Activated naive CD4-positive, alpha-beta T cell treated with Interleukin-2 at 50 U/mL for 16 hours (primary cell): ENCODE measurements at regions not wholly inside any gene's neighbourhood (a gene's known extent, or its start where the extent isn't known, plus 50 kb on each side); places are given as distances from the start of the nearest gene placed in this dataset.
A peak's percentile ranks its signal among the peaks of the same experiment; 100 is the strongest.
"Not testable (repeated sequence)": the region's sequence is repeated elsewhere in the genome, so short reads cannot be mapped to it uniquely, and the experiment has no call there.

Source experiments
- DNase-seq: peaks from one replicate; pipeline ENCODE4 v3.0.0-alpha.2; 2020

DNA sequence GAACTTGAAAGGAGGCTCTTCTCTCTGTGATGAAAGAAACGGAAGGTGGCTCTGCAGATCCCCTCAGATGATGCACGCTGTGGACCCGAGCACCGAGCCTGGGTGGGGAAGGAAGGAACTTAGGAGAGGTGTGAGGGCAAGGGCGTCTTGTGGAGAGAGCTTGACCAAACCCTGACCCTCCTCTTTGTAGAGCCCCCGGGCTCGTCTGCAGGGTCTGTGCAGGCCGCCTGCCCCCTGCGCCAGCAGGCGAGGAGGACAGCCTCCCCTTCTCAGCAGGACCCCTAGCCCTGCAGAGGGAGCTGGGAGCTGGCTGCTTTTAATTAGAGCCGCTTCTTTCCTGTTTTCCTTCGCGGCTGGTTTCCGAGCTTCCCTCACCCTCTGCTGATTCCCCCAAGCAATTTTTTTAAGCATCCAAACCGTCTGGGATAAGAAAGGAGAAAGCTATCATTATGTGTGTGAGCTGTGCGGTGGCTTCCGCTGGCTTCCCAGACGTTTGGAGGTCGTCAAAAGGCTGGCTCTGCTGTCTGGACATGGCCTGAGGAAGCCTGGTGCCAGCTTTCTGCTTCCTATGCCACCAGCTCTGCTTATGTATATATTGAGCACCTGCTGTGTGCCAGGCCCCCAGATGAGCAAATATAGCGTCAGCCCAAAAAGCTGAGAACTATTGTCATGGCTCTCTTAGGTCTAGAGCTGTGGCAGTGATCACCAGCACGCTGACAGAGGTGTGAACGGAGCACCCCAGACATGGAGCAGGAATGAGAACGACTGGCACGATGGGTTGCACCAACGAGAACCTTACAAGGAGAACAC lies 160.2 kb upstream of the IRF2BP2 start:
- no peak for DNase-seq

DNA sequence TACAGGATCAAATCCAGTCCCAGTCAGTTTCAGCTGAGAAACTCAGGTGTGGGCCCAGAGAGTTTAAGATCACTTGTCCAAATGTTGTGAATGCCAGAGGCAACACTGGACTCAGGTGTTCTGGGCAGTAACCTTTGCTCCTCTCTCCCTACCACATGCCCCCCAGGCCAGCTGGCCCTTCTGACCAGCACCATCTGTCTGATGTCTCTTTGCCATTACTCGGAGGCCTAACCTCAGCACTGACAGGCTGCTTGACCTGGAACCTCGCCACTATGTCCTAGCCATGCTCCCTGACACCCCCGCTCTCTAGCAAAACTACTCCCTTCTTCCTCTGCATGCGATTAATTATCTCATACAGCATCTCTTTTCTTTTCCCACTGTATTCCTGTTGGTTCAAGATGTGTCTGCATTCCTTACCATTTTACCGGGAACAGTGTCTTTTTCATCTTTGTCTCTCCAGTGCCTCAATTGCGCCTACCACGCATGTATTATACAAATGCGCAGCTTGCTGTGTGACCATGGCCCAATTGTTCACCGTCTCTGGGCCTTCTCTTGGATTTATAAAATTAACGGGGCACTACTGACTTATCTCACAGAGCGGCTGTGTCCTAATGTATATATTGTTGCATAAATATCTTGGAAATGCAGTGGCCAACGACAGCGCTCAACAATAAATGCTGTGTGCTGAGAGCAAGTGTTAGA lies 159.5 kb upstream of the IRF2BP2 start:
- DNase-seq: no peak

DNA sequence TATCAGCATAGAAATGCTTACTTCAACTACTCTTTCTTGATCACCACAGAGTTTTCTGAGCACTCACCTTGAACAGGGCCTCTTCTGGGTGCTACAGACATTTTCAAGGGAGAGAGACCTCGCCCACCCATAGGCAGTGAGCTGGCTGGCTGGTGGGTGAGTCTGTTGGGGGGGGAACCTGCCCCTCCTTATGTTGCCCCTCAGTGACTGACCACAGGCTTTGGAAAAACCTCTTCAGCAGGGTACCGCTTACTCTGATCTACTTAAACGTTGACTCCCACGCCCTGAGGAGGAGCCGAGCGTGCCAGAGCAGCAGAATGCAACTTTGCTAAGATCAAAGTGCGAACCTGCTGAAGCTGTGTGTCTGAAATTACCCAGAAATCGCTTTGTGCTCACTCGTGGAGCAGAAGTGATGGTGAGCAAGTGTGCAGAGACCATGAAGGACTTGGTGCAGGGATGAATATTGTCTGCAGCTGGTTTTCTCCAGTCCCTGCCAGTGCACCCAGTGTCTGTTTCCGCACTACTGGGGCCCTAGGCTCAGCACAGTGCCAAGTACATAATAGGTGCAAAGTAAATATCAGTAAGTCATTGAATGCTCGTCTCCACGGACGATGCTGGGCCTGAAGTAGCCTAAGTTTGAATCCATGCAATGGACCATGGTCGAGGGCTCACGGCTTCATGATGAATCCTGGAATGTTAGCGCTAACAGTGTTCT lies 158.7 kb upstream of the IRF2BP2 start:
- peak; percentile 58 for DNase-seq

DNA sequence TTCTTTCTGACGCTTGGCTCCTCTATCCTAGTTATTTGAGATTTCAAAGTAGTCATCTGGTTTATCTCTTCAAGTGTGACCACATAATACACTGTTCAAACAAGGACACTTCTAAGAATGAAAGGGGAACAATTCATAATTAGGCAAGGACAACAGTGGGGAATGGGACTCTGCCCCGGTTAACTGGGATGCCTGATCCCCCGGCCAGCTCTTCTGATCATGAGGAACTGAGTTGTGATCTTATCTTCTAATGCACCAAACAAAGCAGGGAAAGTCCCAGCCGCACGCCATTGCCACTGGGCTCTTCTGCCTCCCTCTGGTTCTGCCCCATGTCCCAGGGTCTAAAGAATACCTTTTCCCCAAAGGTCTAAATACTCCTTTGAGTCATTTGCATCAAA lies 158.2 kb upstream of the IRF2BP2 start:
- peak; percentile 34 for DNase-seq

DNA sequence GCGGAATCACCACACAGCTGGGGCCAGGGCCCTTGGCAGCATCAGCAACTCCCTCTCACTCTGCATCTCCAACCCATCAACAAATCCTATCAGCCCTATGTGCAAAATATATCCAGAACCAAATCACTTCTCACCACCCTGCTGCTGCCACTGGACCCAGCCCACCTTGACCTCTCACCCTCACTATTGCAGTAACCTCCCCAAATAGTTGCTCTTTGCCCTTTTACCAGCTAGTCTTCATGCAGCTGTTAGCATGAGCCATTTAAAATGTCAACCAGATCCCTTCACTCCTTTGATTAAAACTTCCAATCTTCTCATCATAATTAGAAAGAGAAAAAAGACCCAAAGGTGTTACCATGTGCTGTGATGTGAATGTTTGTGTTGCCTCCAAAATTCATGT lies 155.7 kb upstream of the IRF2BP2 start:
- DNase-seq: no peak

DNA sequence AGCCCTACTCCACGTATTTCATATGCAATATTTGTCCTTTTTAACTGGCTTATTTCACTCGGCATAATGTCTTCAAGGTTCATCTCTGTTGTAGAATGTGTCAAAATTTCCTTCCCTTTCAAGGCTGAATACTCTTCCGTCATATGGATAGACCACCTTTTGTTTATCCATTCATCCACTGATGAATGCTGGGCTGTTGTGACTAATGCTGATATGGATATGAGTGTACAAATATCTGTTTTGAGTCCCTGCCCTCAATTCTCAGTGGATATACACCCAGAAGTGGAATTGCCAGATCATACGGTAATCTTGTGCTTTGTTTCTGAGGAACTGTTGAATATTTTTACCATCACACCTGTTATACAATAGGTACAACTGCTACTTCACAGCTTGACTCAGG lies 155.2 kb upstream of the IRF2BP2 start:
- DNase-seq: no peak

DNA sequence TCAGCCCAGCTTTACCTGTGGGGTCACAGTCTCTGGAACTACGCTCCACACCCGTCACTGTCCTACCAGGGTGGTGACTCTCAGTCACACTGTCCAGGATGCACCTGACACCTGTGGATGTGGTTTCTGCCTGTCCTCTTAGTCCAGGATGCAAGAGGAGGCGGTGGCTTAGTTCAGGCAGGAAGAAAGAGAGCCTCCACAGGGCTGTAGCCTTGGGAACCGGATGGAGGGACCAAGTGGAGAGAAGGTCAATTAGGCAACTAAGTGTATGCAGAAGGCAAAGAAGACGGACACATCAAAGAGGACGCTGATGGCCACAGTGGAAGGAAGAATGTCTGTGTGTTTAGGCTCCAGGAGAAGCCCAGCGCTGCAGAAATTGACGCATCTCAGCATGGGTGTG lies 153.9 kb upstream of the IRF2BP2 start:
- DNase-seq: no peak

DNA sequence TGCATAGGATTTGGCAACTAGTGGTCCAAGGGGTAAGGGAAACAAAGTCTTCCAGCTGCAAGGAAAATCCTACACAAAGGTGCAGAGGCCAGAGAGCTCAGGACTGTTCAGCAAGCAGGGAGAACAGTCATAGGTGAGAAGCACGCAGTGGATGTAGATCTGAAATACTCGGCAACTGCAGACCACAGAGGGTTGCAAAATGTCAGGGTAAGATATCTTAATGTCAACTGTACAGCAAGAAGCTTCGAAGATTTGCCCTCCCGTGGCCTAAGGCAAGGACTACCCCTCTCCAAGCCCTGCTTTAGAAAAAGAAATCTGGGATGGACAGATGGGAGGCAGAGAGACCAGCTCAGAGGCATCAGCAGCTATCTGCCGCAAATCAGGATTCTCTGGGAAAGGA lies 153.4 kb upstream of the IRF2BP2 start:
- DNase-seq: no peak

DNA sequence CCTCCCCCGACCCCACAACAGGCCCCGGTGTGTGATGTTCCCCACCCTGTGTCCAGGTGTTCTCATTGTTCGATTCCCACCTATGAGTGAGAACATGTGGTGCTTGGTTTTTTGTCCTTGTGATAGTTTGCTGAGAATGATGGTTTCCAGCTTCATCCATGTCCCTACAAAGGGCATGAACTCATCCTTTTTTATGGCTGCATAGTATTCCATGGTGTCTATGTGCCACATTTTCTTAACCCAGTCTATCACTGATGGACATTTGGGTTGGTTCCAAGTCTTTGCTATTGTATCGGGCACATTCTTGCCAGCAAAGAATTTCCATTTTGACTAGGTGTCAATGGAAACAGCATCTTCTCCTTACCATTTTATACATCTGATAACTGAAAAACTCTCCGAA lies 152.1 kb upstream of the IRF2BP2 start:
- not testable (repeated sequence) for DNase-seq

DNA sequence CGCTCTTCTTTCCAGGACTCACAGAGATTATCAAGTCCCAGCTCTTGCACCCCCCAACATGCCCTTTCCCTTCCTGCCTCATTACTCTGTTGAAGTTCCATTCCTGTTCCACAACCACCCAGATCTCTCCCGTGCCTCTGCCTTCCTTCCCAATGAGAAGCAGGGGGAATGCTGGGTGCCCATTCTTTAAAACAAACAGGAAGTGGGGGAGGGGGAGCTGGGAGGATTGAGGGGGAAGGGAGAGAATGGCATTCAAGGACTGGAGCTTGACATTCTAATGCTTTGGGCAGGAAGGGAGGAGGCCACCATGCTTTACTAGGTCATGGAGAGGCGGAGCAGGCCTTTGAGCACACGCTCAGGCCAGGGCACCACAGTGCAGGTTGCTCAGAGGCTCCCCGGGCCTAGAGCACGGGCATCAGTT lies 150.3 kb upstream of the IRF2BP2 start:
- no peak for DNase-seq

DNA sequence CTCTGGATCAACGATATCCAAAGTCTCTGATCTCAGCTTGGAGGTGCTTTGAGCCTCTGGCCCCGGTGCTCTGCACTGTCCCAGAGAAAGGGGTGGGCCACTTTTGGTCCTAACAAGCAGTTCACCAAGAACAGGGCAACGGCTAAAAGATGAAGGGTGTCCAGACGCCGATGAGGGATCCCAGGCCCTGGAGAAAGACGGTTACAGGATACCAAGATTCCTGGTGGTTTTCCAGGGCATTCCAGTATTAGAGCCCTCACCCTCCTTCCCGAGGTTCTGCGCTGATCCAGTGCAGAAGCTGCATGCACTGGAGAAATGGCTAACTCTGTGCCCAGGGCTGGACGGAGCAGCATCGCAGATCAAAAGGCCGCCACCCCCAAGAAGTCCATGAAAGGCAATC lies 149.9 kb upstream of the IRF2BP2 start:
- no peak for DNase-seq

DNA sequence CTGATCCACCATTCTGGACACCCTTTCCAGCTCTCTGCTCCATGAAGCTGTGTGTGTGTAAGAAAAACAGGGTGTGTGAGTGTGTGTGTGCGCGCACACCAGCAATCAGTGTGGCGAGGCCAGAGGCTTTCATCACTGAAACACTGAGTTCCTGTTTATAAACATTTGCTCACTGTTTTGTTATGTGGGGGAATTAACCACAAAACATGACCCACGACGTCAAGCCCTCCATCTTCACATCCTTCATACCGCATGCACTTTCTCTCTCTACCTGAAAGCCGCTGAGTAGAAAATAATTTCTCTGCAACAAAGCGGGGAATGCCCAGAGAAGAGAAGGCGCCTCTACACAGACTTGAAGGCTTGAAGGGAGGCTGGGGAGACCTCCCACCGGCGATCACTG lies 148.9 kb upstream of the IRF2BP2 start:
- peak; percentile 36 for DNase-seq

DNA sequence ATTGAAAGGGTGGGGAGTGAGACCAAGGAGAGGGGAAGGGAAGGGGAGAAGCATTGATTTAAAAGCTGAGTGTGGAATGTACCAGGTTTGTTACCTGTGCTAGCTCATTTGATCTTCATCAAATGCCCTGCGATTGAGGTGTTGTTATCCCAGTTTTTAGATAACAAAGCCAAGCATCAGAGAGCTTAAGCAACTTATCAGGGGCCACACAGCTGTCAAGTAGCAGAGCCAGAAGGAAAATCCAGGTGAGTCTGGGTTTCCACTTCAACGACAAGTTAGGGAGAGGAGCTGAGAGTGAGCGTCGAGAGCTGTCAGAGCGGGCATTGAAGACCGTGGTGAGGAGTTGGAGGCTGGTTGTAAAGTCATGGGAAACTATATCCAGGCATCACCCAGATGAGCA lies 146.9 kb upstream of the IRF2BP2 start:
- DNase-seq: no peak

DNA sequence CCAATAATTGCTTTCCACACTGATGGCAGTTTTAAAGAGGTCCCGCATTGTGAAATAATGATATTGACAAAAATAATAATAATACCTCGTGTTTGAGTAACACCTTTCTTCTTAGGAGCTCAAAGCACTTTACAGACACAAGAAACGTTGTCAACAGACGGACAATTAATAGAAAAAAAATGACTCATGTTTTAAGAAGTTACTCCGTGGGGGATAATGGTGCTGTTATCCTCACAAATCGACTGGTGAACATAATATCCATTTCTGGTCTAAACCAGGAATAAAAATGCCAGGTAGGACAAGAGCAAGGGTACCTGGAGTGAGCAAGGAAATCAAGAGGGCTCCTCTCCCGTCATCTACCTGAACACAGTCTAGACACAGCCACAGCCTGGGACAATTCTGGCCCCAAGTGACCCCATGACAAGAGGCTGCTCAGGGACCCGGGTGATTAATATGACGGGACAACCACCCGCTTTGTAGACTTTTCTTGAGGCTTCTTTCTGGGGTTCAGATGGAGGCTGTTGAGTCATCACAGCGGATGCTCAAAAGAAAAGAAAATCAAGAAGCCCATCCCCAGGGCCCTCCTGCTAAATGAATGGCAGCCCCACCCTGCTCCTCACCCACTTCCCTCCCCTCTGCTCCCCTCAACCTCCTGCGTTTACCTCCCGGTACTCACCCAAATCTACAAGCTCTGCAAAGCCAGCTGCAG lies 146.2 kb upstream of the IRF2BP2 start:
- DNase-seq: no peak

DNA sequence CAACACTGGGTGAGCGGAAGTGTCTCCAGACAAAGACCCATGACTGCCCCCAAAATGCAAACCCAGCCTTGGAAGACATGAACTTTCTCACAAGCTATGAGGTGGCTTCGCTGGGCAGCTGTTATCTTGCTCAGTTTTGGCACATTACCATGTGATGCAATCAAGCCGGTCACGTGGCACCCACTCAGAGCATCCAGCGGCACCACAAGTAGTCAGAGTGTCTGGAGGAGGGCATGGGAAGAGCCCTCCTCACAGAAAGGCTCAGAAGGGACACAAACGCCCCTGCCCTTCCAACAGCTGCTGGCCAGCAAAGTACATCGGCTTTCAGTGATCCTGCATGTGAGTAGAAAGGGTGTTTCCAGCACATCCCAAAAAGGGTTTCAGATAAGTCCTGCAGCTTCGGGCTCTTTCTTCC lies 145.5 kb upstream of the IRF2BP2 start:
- no peak for DNase-seq

DNA sequence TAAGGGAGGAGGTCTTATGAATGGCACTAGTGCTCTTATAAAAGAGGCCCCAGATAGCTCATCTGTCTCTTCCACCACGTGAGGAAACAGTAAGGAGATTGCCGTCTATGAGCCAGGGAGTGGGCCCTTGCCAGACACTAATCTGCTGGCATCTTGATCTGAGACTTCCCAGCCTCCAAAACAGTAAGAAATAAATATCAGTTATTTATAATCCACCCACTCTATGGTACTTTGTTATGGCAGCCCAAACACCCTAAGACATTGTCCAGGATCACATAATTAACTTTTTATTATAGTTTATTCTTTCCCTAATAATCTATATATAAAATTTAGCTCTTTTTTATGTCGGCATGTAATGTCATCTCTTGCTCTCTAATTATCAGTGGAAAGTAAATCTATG lies 144.0 kb upstream of the IRF2BP2 start:
- DNase-seq: no peak

DNA sequence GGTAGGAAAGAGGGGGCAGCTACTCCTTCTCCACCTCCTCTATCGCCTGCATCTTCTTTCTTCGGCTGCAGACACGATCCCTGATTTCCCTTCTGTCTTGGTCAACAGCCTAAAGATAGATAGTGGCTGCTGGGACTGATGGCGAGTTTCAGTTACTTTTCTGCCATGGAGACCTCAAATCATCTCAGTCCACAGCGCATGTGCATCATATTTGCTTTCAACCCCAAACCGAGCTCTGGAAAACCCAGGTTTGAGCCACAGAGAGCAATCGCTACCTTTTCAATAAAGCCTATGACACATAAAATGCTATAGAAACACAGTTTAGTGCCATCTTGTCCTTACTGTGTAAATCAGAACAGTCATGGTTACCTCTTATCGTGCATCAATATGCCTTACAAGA lies 142.9 kb upstream of the IRF2BP2 start:
- DNase-seq: no peak

DNA sequence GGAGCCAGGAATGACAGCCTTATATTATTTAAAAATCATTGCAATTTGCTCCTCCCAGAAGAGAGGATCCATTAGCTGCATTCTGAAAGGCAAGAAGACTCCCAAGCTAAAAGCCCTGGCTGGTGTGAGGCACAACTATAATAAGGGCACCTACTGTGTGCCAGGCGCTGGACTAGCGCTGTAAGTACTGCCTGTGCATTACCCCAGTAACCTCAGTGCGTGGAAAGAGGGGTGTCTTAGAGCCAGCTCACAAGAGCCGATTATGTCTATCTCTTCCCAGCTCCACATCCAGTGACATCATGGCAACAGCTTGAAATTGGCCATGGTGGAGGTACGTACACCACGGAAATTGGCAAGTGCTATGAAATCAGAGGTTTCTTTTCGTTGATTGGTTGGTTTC lies 141.7 kb upstream of the IRF2BP2 start:
- DNase-seq: no peak

DNA sequence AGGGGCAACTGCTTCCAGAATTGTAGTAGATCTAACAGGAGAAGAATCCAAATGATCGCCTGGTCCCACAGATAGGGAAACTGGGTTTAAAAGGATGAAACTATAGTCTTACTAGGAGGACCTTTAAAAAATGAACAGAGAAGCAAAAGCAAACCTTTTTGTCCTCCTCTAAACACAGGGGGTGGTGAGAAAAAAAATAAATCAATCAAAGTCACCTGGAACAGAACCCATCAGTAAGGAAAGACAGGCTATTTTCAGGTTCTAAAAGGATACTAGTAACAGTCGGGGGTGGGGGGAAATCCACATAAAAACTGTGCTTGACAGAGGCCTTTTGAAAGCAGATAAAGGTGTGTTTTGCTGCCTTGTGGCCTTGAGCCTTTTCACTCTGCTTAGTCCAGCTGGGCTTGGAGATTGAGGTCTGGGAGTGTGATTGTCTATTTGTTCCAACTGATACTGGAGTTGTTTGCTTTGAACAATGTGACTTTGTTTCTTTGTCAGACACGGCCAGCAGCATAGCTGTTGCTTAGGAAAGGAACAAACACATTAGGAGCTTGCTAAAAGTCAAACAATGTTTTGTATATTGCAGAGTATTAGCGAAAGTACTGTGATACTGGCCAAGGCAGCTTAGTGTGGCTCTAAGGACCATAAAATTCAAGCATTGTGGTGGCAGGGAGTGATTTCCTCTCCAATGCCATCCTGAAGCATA lies 141.1 kb upstream of the IRF2BP2 start:
- no peak for DNase-seq

DNA sequence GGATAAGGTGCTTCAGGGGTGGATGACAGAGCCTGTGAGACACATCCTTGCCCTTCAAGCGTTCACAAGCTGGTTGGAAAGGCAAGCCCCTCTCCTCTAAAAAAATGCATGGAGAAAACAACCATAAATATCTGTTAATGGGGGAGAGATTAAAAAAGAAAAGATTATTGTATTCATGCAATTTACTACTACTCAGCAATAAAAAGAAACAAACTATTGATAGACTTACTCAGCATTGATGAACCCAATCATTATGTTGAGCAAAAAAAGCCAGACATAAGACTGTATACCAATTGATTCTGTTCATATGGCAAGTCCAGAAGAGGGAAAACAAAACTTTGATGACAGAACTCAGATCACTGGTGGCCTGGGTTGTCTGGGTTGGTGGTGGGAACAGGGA lies 138.7 kb upstream of the IRF2BP2 start:
- DNase-seq: no peak

DNA sequence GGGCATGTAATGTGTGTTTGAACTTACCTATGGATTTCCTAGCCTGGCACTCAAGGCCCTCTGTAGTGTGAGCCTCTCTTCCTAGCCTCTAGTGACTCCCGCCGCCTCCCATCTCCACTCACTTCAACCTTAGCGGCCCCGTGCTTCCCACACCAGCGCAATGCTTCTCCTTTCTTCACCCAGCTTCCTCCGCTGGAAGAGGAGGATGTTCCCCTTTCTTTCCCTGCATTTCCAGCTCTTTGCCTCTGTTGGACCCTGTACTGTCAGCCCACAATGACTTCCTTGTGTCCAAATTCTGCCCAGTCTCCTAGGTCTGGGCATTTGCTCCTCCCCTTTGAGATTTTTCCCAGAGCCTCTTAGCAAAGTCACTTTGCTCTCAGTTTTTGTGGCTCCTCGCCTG lies 138.1 kb upstream of the IRF2BP2 start:
- DNase-seq: no peak

DNA sequence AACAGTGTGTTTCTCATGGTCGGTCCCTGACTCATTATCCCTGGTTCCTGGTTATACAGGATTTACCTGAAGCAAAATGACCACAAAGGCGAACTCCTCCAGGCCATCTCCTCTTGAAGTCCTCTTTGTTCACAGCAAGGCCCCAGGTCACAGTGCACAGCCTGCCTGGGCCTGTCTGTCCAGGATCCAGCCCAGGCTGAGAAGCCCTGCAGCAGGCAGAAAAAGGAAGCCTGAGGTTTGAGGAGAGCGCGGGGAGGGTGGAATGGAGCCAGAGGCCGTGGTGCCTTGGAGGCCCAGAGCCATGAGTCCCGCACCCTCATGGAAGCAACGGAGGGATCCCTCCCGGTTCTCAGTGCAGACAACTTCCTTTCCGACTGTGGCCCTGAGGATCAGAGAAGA lies 136.8 kb upstream of the IRF2BP2 start:
- no peak for DNase-seq
